Fibroblast of peridontal ligament (primary cell): ENCODE measurements at regions not wholly inside any gene's neighbourhood (a gene's known extent, or its start where the extent isn't known, plus 50 kb on each side); places are given as distances from the start of the nearest gene placed in this dataset.
"Not testable (repeated sequence)": the region's sequence is repeated elsewhere in the genome, so short reads cannot be mapped to it uniquely, and the experiment has no call there.

Experiments used
- DNase-seq: peaks from one replicate; pipeline ENCODE4 v3.0.0-alpha.2; 2010; ENCODE audit errors: extremely low read depth

GRCh38 chr6:84876723-84877514, 112.5 kb upstream of the TBX18 start:
- DNase-seq, result no peak

- DNase-seq, result no peak
These were observed 108.8 kb upstream of the TBX18 start for GRCh38 chr6:84872996-84873723.

- no peak for DNase-seq
These were observed 107.5 kb upstream of the TBX18 start for GRCh38 chr6:84871925-84872324.

DNA sequence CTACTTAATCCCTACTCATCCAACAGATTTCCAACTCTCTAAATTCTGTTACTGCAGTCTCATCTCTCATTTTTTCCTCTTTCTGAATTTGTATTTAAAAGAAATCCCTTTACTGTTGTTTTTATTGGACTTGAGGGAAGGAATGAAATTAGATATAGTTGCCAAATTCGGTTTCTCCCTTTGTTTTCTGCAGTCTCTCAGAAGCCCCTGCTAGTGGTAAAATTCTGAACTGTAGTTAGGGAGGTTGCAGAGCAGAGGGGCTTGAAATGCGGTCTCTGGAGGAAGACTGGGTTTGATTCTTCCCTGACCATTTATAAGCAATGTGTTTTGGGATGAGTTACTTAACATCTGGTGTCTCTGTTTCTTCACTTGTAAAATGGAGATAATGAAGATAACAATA, 106.3 kb upstream of the TBX18 start:
- no peak for DNase-seq

DNA sequence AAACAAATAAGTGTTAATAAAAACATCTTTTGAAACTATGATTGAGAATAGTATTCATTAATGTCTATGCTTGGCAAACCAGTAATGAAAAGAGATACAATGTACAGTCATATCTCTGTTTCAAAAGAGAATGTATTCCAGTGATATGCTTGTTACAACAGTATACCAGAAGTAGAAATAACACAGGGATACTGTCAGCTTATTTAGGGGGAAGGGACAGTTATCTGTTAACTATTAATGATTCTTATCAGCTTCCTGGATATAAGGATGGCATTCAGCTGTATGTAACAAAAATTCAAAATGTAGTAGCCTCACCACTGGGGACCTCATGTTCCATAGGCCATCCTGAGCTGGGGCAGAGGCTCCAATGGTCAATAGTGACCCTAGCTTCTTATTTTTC, 103.8 kb upstream of the TBX18 start:
- DNase-seq, result no peak

- DNase-seq, result no peak
These were observed 103.1 kb upstream of the TBX18 start for GRCh38 chr6:84867521-84867920.

- DNase-seq, result no peak
These were observed 102.3 kb upstream of the TBX18 start for GRCh38 chr6:84866715-84867114.

- DNase-seq, result not testable (repeated sequence)
These were observed 101.0 kb upstream of the TBX18 start for GRCh38 chr6:84865372-84865771.

- no peak for DNase-seq
These were observed 98.4 kb upstream of the TBX18 start for GRCh38 chr6:84862843-84863242.

DNA sequence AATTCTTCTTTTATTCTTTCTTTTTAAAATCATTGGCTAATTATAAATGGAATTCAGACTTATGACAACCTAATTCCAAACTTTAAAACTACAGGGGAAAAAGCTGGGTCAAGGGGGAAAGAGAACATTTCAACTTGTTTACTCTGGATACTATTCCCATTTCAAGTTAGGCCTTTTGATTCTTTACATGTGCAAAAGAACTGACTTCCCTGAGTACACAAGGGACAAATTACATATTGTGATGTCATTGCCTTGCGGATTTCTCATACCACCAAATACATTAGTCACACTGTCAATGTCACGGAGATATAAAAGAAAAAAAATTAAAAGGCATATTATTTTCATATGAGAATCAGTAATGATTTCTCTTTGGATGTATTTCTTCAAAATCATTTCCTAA, 96.5 kb upstream of the TBX18 start:
- no peak for DNase-seq

- no peak for DNase-seq
These were observed 96.1 kb upstream of the TBX18 start for GRCh38 chr6:84860509-84860908.

- DNase-seq, result no peak
These were observed 90.5 kb upstream of the TBX18 start for GRCh38 chr6:84854811-84855400.

DNA sequence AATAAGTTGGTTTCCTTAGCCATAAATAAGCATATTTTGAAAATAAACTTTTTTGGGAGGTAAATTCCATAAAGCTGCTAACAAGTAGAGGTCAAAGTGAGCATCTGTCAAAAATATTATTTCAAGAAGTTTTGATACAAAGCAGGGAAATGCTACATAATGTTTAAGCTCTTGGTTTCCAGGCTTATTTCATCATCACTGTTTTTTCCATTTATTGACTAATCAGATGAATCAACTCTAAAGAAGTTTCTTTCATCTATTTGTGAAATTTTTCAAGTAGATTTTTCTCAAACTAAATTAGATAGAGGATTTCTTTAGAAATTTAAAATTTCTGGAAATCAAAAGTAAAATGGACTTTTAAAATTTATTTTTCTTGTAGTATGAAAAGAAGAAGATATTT, 89.5 kb upstream of the TBX18 start:
- no peak for DNase-seq

DNA sequence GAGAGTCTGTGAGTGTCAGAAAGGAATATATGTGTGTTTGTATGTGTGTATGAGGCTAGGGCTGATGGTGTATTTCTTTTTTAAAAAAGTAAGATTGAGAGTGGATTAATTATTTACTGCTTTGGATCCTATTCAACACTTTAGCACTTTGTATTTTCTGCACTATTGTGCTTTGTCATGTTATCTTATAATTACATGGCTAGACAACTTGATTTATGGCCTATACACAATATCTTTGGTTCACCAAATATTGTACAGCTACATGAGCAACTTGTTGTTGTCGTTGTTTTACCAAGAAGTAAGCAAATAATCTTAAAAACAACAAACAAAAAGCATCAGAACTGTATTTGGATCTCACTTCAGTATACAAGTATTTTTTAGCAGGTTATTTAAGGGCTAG, 84.6 kb upstream of the TBX18 start:
- no peak for DNase-seq

DNA sequence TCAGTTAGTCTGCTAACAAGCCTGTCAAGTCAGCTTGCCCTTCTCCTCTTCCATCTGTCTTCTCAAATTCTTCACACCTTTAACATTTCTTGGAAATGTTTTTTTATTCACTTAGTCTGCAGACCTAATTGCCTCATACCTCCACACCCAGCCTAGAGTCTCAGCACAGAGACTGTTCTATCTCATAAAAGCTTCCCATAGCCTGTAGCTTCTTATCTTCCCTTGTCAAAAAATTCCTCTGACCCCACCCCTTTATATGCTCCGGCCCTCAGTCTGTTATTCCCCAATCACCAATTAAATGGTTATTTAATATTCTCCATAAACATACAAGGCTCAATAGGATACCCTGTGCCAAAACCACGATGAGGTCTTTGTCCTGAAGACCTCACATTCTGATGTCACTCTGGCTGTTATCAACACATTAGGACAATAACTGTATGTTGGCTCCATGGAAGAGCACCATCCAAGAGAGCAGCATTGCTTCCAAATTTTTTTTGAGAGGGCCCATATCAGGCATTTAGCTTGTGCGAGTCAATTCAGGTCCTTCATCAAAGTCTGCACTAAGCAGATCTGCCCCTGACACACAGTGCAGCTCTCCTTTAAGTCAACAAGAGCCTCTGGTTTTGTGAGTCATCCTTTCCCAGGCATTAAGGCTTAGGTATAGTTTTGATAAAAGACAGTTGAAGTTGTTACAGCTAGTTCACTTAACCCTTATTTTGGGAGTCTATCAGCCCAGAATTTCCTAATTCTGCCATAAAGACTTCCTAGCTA, 83.2 kb upstream of the TBX18 start:
- no peak for DNase-seq

GRCh38 chr6:84842525-84843166, 78.2 kb upstream of the TBX18 start:
- no peak for DNase-seq

GRCh38 chr6:84837068-84837866, 72.9 kb upstream of the TBX18 start:
- not testable (repeated sequence) for DNase-seq

DNA sequence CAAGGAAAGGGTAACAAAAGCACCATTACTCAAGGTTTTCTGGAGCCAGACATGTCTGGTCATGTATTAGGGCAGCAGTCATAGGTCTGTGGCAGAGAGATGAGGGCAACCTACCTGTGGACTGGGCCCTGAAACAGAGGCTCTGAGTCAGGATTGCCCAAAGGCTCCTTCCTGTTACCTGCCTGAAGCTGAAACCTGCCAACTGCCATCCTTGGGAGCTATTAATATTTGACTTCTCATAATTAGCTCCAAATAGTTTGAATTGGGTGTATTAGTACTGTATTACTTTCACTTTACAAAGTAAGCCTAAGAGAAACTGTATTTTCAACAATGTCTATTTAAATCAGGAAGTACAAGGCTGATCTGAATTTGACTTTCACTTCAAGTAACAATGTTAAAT, 72.0 kb upstream of the TBX18 start:
- DNase-seq, result no peak

GRCh38 chr6:84835340-84835739, 70.9 kb upstream of the TBX18 start:
- no peak for DNase-seq

- DNase-seq, result not testable (repeated sequence)
These were observed 67.5 kb upstream of the TBX18 start for GRCh38 chr6:84831924-84832323.

GRCh38 chr6:84825461-84825860, 61.1 kb upstream of the TBX18 start:
- no peak for DNase-seq
